HEK293 (cell line): ENCODE measurements at regions not wholly inside any gene's neighbourhood (a gene's known extent, or its start where the extent isn't known, plus 50 kb on each side); places are given as distances from the start of the nearest gene placed in this dataset.

Experiments
- ATF2 ChIP-seq: fragments of 450-650 bp; formaldehyde crosslinking; IDR thresholded peaks from 2 replicates; pipeline ENCODE4 v1.5.1; 2016; ENCODE audit warnings: missing biosample characterization, missing genetic modification characterization, low read depth
- CTCF ChIP-seq: fragments of 450-650 bp; formaldehyde crosslinking; IDR thresholded peaks from 2 replicates; pipeline ENCODE4 v1.5.1; 2016; ENCODE audit warnings: missing biosample characterization, missing genetic modification characterization
- SETDB1 ChIP-seq: IDR thresholded peaks from one replicate; pipeline ENCODE4 v1.6.1; 2017; ENCODE audit warnings: mild to moderate bottlenecking, low read length, moderate library complexity, mixed read lengths; ENCODE audit not compliant: insufficient read length
- YY1 ChIP-seq: fragments of 450-650 bp; formaldehyde crosslinking; IDR thresholded peaks from 2 replicates; pipeline ENCODE4 v1.5.1; 2018; ENCODE audit warnings: missing biosample characterization, missing genetic modification characterization
- ZBTB1 ChIP-seq: fragments of 450-650 bp; formaldehyde crosslinking; IDR thresholded peaks from 2 replicates; pipeline ENCODE4 v1.5.1; 2016; ENCODE audit warnings: missing biosample characterization, missing genetic modification characterization

GRCh38 chr2:242022550-242023290, 153.2 kb downstream of the RTP5 start:
- TF ChIP-seq CTCF (tag by site-specific recombination) (no peak), YY1 (no peak), ZBTB1 (tag by site-specific recombination) (no peak), ATF2 (tag by site-specific recombination) (no peak), SETDB1 (no peak)
